ENCODE measurements at regions not wholly inside any gene's neighbourhood (a gene's known extent, or its start where the extent isn't known, plus 50 kb on each side); places are given as distances from the start of the nearest gene placed in this dataset.
"Not testable (repeated sequence)": the region's sequence is repeated elsewhere in the genome, so short reads cannot be mapped to it uniquely, and the experiment has no call there.

GRCh38 chr3:144840866-144841265, 869.2 kb downstream of the DIPK2A start:
- intact Hi-C loops (cut with DNase I) = no loop called here
- DNase-seq = no peak

DNA sequence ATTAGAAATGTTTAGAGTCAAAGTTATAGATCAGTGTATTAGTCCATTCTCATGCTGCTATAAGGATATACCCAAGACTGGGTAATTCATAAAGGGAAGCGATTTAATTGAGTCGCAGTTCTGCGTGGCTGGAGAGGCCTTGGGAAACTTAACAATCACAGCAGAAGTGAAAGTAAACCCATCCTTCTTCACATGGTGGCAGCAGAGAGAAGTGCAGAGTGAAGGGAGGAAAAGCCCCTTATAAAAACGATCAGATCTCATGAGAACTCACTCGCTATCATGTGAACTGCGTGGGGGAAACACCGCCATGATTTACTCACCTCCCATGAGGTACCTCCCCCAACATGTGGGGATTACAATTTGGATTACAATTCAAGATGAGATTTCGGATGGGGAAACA, 871.5 kb downstream of the DIPK2A start:
- intact Hi-C loops (cut with DNase I) = no loop called here

GRCh38 chr3:144852999-144853398, 881.4 kb downstream of the DIPK2A start:
- intact Hi-C loops (cut with DNase I) = no loop called here

More for the DNA sequence above, 871.5 kb downstream of the DIPK2A start:
- DNase-seq = no peak

GRCh38 chr3:144854020-144854419, 882.4 kb downstream of the DIPK2A start:
- intact Hi-C loops (cut with DNase I) = not testable (repeated sequence)
- DNase-seq = peak in 1 of 10 donors; percentile 62

More at GRCh38 chr3:144852999-144853398, 881.4 kb downstream of the DIPK2A start:
- no peak for DNase-seq

GRCh38 chr3:144859161-144859560, 887.5 kb downstream of the DIPK2A start:
- DNase-seq = no peak
- intact Hi-C loops (cut with DNase I) = no loop called here

DNA sequence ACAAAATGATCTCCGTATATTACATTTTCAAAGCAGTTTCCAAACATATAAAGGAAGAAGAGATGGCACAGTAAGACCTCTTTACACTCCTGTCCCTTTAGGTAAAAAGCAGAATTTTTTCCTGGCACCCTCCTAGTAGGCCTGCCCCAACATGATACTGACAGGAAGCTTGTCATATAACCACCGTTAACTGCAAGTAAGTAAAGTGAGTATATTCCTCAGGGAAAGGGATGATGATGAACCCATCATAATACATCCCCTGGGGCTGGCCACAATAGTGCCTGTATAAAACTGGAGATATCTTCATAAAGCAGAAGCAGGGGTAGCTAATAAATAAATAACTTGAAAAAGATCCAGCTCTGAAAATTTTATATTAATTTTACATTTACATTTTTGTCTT, 893.0 kb downstream of the DIPK2A start:
- DNase-seq = no peak
- intact Hi-C loops (cut with DNase I) = no loop called here

DNA sequence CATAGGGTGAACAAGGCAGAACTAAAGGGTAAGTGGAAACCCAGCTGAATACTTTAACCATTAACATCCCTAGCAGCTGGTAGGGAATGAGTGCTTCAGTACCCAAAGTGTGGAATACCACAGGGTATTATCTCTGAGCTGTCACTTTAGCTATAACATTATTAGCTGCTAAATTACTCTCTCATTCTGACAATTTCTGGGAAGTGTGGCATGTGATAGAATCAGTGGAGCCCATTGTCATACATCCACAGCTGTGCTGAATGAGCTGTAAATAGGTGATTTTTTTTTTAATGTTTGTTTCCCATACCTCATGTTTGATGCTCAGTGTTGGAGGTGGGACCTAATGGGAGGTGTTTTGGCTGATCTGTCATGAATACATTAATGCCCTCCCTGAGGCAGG, 894.3 kb downstream of the DIPK2A start:
- intact Hi-C loops (cut with DNase I) = no loop called here
- no peak for DNase-seq

DNA sequence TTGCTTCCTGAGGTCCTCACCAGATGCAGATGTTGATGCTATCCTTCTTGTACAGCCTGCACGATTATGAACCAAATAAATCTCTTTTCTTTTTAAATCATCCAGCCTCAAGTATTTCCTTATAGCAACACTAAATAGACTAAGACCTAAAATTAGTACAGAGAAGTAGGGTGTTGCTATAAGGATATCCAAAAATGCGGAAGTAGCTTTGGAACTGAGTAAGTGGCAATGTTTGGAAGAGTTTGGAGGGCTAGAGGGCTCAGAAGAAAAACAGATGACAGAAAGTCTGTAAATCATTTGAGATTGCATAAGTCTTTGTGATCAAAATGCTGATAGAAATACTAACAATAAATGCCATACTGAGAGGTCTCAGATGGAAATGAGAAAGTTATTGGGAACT, 894.9 kb downstream of the DIPK2A start:
- DNase-seq = no peak

GRCh38 chr3:144868506-144868905, 896.9 kb downstream of the DIPK2A start:
- intact Hi-C loops (cut with DNase I) = no loop called here
- no peak for DNase-seq

More for the DNA sequence above, 894.9 kb downstream of the DIPK2A start:
- intact Hi-C loops (cut with DNase I) = no loop called here

DNA sequence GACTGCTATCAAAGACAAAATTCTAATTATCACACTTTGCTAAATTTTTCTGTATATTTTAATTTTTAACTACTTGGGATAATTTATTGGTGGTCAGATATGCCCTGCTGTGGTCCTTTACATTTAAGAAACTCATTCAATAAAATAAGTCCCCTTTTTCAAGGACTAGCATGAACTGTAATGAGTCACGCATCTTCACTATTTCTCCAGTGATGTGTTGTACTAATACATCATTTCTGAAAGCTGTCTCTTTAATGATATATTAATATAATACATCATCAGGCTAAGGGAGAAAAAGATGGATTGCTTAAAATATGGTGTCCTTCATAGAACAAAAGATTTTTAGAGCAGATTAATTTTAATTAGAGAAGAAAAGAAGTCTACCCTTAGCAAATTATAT, 901.4 kb downstream of the DIPK2A start:
- intact Hi-C loops (cut with DNase I) = no loop called here
- DNase-seq = no peak

DNA sequence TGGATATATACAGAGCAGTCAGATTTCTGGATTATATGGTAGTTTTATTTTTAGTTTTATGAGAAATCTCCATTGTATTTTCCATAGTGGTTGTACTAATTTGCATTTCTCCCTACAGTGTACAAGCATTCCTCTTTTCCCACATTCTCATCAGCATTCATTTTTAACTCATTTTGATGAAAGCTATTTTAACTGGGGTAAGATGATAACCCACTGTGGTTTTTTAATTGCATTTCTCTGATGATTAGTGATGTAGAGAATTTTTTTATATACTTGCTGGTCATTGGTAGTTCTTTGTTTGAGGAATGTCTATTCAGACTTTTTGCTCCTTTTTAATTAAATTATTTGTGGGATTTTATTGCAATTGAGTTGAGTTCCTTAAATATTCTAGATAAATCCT, 903.6 kb downstream of the DIPK2A start:
- intact Hi-C loops (cut with DNase I) = no loop called here
- DNase-seq = no peak

- peak in 1 of 10 donors; percentile 51 for DNase-seq
- intact Hi-C loops (cut with DNase I) = no loop called here
Observed at GRCh38 chr3:144877356-144877755, 905.7 kb downstream of the DIPK2A start.

DNA sequence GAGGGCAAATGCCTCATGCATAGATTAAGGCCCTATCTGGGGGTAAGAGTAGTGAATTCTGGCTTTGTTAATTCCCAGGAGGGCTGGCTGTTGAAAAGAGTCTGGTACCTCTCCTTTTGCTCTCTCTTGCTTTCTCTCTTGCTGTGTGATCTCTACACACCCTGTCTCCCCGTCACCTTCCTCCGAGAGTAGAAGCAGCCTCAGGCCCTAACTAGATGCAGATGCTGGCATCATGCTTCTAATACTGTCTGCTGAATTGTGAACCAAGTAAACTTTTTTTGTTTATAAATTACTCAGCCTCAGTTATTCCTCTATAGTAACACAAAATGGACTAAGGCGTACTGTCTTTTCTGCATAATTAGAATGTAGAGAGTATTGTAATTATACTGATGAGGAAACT, 908.1 kb downstream of the DIPK2A start:
- intact Hi-C loops (cut with DNase I) = no loop called here
- DNase-seq = no peak

DNA sequence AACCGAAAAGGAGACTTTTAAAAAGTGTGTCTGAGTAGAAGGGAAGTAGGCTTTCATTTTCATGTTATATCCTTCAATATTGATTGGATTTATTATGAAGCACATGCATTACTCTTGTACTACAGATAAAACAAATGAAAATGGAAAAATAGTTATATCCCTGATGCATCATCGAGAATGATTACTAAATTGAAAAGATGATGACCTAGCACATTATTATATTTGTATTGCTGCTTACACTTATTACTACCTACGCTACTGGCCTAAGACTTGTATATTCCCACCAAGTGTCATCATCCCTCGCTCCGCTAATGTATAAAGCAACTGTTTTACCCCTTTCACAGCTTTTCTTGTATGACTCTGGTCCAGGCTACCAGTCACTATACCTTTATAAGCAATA, 922.4 kb downstream of the DIPK2A start:
- no peak for DNase-seq
- intact Hi-C loops (cut with DNase I) = no loop called here

- no peak for DNase-seq
- intact Hi-C loops (cut with DNase I) = no loop called here
Observed at GRCh38 chr3:144894576-144894975, 923.0 kb downstream of the DIPK2A start.

DNA sequence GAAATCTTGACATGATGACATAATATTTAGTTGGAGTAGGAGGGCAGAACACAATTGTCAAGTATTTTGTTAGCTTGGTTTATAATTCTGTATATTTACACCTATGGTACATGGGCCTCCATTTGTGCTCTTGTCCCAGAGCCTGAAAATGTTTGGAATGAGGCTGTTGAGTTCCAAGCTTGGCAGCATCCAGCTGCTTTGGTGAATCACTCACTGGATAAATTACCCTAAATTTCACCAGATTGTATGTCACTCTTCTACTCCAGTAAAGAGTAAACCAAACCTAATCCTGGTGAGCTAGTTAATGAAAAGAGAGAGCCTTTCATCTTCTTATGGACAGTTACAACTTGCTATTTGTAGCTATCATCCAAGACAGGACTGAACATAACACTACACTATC, 928.7 kb downstream of the DIPK2A start:
- intact Hi-C loops (cut with DNase I) = no loop called here

DNA sequence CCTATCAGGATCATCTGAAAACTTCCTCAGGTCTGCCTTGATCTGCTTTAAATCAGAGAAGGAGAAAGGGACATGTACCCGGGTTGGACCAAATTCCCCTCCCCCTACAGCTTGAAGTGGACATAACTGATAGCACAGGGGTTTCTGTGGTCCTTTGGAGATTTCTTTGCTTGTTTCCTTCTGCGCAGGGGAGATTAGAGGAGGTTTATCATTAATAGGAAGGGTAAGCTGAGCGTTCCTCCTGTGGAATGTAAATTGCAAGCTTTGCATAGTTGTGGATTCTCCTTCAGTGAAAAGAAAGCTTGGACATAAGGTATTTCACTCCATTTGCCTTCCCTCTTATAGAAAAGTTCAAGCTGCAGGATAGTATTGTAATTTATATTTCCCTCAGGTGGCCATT, 936.0 kb downstream of the DIPK2A start:
- intact Hi-C loops (cut with DNase I); DNase-seq: not testable (repeated sequence)

More for the DNA sequence above, 928.7 kb downstream of the DIPK2A start:
- no peak for DNase-seq

GRCh38 chr3:144912968-144913367, 941.3 kb downstream of the DIPK2A start:
- intact Hi-C loops (cut with DNase I) = no loop called here
- peak in 1 of 10 donors; percentile 63 for DNase-seq

GRCh38 chr3:144915202-144915601, 943.6 kb downstream of the DIPK2A start:
- intact Hi-C loops (cut with DNase I) = no loop called here
- DNase-seq = no peak

DNA sequence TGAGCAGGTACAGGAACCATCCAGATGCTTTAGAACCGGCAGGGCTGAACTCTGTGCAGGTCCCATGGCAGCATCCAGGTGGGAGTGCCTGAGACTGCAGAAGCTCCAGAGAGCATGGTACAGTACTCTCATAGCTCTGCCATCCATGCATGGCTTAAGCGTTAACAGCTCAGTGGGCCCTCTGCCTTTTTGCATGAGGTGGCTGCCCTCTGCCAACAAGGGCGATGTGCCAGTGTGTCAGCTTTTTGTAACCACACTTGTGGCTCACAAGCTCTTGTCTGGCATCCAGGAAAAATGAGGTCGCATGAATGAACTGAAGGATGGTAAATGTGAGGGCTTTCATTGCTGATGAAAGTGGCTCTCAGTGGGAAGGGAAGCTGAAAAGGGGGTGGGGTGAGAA, 950.1 kb downstream of the DIPK2A start:
- intact Hi-C loops (cut with DNase I) = no loop called here
- DNase-seq = peak in 2 of 10 donors; percentile 46 to 81

GRCh38 chr3:144923046-144923775, 951.6 kb downstream of the DIPK2A start:
- intact Hi-C loops (cut with DNase I) = no loop called here
- DNase-seq = no peak

DNA sequence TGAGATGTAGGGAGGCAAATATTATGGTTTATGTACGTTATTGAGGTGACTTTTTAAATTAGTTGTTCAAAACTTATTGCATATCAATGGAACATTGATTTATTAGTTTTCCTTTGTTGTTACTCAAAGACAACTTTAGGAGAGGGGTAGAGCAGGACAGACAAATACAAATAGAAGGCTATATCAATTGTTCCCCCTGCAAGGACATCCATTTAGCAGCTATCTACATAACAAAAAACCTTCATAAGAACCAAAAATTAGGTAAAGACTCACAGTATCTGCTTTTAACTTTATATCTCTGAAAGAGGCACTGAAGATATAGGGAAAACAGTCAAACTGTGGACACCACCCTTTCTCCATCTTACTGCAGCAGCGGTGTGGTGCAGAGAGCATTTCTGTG, 958.8 kb downstream of the DIPK2A start:
- DNase-seq = no peak
- intact Hi-C loops (cut with DNase I) = no loop called here

DNA sequence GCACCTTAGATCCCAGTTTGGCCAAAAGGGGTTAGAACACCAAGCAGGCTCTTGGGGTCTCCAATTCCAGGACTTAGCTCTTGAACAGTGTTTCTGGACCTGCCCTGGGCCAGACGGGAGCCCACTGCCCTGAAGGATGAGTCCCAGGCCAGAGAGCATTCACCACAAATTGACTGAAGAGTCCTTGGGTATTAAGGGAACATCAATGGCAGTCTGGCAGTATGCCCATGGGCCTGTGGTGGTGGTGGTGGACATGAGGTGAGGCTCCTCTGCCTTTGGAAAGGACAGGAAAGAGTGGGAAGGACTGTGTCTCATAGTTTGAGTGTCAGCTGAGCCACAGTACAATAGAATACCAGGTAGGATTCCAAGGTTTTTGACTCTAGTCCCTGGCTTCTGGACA, 960.0 kb downstream of the DIPK2A start:
- intact Hi-C loops (cut with DNase I) = no loop called here
- DNase-seq = peak in 1 of 10 donors; percentile 57
